ENCODE measurements at regions not wholly inside any gene's neighbourhood (a gene's known extent, or its start where the extent isn't known, plus 50 kb on each side); places are given as distances from the start of the nearest gene placed in this dataset.

- TF ChIP-seq, protein P1, sequence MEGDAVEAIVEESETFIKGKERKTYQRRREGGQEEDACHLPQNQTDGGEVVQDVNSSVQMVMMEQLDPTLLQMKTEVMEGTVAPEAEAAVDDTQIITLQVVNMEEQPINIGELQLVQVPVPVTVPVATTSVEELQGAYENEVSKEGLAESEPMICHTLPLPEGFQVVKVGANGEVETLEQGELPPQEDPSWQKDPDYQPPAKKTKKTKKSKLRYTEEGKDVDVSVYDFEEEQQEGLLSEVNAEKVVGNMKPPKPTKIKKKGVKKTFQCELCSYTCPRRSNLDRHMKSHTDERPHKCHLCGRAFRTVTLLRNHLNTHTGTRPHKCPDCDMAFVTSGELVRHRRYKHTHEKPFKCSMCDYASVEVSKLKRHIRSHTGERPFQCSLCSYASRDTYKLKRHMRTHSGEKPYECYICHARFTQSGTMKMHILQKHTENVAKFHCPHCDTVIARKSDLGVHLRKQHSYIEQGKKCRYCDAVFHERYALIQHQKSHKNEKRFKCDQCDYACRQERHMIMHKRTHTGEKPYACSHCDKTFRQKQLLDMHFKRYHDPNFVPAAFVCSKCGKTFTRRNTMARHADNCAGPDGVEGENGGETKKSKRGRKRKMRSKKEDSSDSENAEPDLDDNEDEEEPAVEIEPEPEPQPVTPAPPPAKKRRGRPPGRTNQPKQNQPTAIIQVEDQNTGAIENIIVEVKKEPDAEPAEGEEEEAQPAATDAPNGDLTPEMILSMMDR (conservative IDR thresholded peaks at IDR 0.05 in 1 of 2, IDR thresholded peaks at IDR 0.05 in 1 of 2; ENCODE audit: extremely low read depth in 1 of 2, insufficient read depth in 1 of 2, low read depth in 1 of 2, low read length in 2 of 2), result no peak
- TF ChIP-seq EZH2 (IDR thresholded peaks at IDR 0.05; ENCODE audit: borderline replicate concordance, low read length), result no peak
These were observed 100.4 kb downstream of the CBLL2 start for GRCh38 chrX:22373094-22373493.
